AG09309 (cell line): ENCODE measurements at regions not wholly inside any gene's neighbourhood (a gene's known extent, or its start where the extent isn't known, plus 50 kb on each side); places are given as distances from the start of the nearest gene placed in this dataset.

ENCODE experiments used
- DNase-seq: peaks from one replicate; pipeline ENCODE4 v3.0.0-alpha.2; 2010; ENCODE audit warnings: low read depth
- H3K4me3 ChIP-seq: 2 replicates; pipeline ENCODE4 v1.5.1; 2011; ENCODE audit warnings: mild to moderate bottlenecking, low read depth, low read length, moderate library complexity; ENCODE audit not compliant: control insufficient read depth
- CTCF ChIP-seq: IDR thresholded peaks from 2 replicates; pipeline ENCODE4 v1.5.1; 2011; ENCODE audit warnings: mild to moderate bottlenecking, low read depth, low read length, inconsistent platforms; ENCODE audit not compliant: insufficient read depth, control insufficient read depth; ENCODE audit errors: missing control alignments

GRCh38 chr6:6996124-6996523, 111.6 kb upstream of the RREB1 start:
- no peak for DNase-seq
- H3K4me3 ChIP-seq = no peak overlapping the region
- no peak for TF ChIP-seq CTCF

- TF ChIP-seq CTCF = no peak
- no peak overlapping the region for H3K4me3 ChIP-seq
- no peak for DNase-seq
These were observed 110.2 kb upstream of the RREB1 start for GRCh38 chr6:6997263-6998193.

GRCh38 chr6:6998194-6998569, 109.6 kb upstream of the RREB1 start:
- no peak for TF ChIP-seq CTCF
- no peak for DNase-seq
- no peak overlapping the region for H3K4me3 ChIP-seq

GRCh38 chr6:7000825-7001777, 106.7 kb upstream of the RREB1 start:
- no peak for DNase-seq
- no peak overlapping the region for H3K4me3 ChIP-seq
- no peak for TF ChIP-seq CTCF

- TF ChIP-seq CTCF = no peak
- no peak overlapping the region for H3K4me3 ChIP-seq
- DNase-seq = no peak
These were observed 104.7 kb upstream of the RREB1 start for GRCh38 chr6:7003041-7003440.

GRCh38 chr6:7004581-7005297, 103.0 kb upstream of the RREB1 start:
- H3K4me3 ChIP-seq = no peak overlapping the region
- TF ChIP-seq CTCF = no peak
- DNase-seq = no peak
